ENCODE measurements at regions not wholly inside any gene's neighbourhood (a gene's known extent, or its start where the extent isn't known, plus 50 kb on each side); places are given as distances from the start of the nearest gene placed in this dataset.

DNA sequence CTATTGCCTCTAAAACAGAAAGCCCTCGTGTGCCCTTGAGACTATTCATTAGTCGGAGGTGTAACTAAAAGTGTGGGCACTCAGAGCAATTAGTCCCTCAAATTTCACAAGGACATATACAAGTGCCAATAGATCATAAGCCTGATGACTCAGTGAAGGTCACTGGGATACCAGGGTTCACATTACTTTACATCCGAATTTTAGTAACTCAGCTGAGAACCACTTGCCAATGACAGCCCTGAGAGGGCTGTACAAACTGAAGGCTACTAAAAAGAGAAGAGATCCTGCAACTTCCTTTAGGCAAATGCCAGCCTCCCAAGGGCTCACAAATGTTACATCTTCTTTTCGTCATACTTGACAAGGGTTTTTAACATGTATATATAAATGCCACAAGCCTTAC lies 369.6 kb downstream of the TENT5A start:
- TF ChIP-seq SIRT6 (IDR thresholded peaks at IDR 0.05; ENCODE audit: low read length) (no peak), CEBPB (IDR thresholded peaks at IDR 0.05; ENCODE audit: low read depth, low read length) (no peak), POLR2A (IDR thresholded peaks at IDR 0.05; ENCODE audit: control extremely low read depth in 1 of 2, low read depth in 2 of 2, low read length in 2 of 2) (no peak), POLR2AphosphoS5 (IDR thresholded peaks at IDR 0.05; ENCODE audit: low read depth, low read length) (no peak), RAD21 (IDR thresholded peaks at IDR 0.05 in 1 of 2, conservative IDR thresholded peaks at IDR 0.05 in 1 of 2; ENCODE audit: low read depth in 2 of 2, low read length in 2 of 2) (no peak), GTF2F1 (IDR thresholded peaks at IDR 0.05; ENCODE audit: borderline replicate concordance, low read depth, low read length) (no peak), TBP (IDR thresholded peaks at IDR 0.05; ENCODE audit: low read depth, low read length) (no peak), EGR1 (IDR thresholded peaks at IDR 0.05; ENCODE audit: borderline replicate concordance, low read depth, low read length) (no peak), EP300 (IDR thresholded peaks at IDR 0.05; ENCODE audit: borderline replicate concordance in 1 of 2, low read depth in 2 of 2, low read length in 2 of 2) (no peak), SP1 (IDR thresholded peaks at IDR 0.05; ENCODE audit: low read depth, low read length) (no peak), BRCA1 (IDR thresholded peaks at IDR 0.05; ENCODE audit: low read depth, low read length) (no peak)
- TF ChIP-seq, protein P1, sequence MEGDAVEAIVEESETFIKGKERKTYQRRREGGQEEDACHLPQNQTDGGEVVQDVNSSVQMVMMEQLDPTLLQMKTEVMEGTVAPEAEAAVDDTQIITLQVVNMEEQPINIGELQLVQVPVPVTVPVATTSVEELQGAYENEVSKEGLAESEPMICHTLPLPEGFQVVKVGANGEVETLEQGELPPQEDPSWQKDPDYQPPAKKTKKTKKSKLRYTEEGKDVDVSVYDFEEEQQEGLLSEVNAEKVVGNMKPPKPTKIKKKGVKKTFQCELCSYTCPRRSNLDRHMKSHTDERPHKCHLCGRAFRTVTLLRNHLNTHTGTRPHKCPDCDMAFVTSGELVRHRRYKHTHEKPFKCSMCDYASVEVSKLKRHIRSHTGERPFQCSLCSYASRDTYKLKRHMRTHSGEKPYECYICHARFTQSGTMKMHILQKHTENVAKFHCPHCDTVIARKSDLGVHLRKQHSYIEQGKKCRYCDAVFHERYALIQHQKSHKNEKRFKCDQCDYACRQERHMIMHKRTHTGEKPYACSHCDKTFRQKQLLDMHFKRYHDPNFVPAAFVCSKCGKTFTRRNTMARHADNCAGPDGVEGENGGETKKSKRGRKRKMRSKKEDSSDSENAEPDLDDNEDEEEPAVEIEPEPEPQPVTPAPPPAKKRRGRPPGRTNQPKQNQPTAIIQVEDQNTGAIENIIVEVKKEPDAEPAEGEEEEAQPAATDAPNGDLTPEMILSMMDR (IDR thresholded peaks at IDR 0.05; ENCODE audit: control extremely low read depth in 1 of 3, insufficient read depth in 1 of 3, low read depth in 1 of 3, low read length in 3 of 3), result no peak
- TF ChIP-seq, protein P2, sequence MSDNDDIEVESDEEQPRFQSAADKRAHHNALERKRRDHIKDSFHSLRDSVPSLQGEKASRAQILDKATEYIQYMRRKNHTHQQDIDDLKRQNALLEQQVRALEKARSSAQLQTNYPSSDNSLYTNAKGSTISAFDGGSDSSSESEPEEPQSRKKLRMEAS (IDR thresholded peaks at IDR 0.05), result no peak
- TF ChIP-seq, protein P3, sequence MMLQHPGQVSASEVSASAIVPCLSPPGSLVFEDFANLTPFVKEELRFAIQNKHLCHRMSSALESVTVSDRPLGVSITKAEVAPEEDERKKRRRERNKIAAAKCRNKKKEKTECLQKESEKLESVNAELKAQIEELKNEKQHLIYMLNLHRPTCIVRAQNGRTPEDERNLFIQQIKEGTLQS (IDR thresholded peaks at IDR 0.05; ENCODE audit: insufficient read depth, low read depth, low read length), result no peak

Data from H1 (cell line).